Body of pancreas (tissue), 4 donors: ENCODE measurements at regions not wholly inside any gene's neighbourhood (a gene's known extent, or its start where the extent isn't known, plus 50 kb on each side); places are given as distances from the start of the nearest gene placed in this dataset.

ENCODE experiments used
- CTCF ChIP-seq, 7 experiments: fragments of 450-650 bp in 4 of 7; fragments of 200-600 bp in 3 of 7; sonication (generic) in 3 of 7; IDR thresholded peaks; one replicate each; pipeline ENCODE4 v1.5.1; 2016 to 2019; ENCODE audit warnings: antibody characterized with exemption in 7 of 7
- POLR2A ChIP-seq, 3 donors: fragments of 450-650 bp; IDR thresholded peaks; one replicate each; pipeline ENCODE4 v1.6.1; 2016; ENCODE audit warnings: antibody characterized with exemption in 3 of 3, mild to moderate bottlenecking in 2 of 3

DNA sequence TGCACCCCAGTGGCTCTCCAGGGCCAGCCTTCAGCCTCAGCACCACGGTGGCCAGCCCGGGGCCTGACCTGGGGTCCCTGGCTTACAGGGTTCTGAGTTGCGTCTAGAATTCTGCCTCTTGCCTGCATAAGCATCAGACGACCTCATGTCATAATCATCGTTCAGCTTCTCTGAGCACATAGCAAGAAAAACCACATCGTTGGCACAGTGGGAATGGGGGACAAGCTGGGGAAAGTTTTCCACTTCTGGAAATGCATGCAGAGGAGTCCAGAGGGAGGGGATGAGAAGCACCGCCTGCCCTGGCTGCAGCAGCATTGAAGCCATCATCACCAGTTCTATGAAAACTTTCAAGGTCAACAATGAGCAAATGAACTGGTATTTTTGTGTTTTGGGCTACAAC, 441.0 kb upstream of the FRG1 start:
- TF ChIP-seq CTCF (IDR thresholded peaks at IDR 0.05) (no peak), POLR2A (IDR thresholded peaks at IDR 0.05) (no peak)
